H1 (cell line): ENCODE measurements at regions not wholly inside any gene's neighbourhood (a gene's known extent, or its start where the extent isn't known, plus 50 kb on each side); places are given as distances from the start of the nearest gene placed in this dataset.

Source experiments
- CTCF ChIA-PET: fragments of 300-600 bp; sonication (Branson Sonifier 250); formaldehyde crosslinking; loops from one replicate; lab custom pipeline; 2021; ENCODE audit not compliant: partially characterized antibody; lab: Charles Lee
- POLR2A ChIA-PET: fragments of 300-600 bp; sonication (Branson Sonifier 250); formaldehyde crosslinking; loops from one replicate; lab custom pipeline; 2021; ENCODE audit warnings: inconsistent platforms; ENCODE audit not compliant: partially characterized antibody; lab: Charles Lee
- DNase-seq, 2 experiments: peaks; one replicate each; pipeline versions ENCODE4 v3.0.0 to v3.0.0-alpha.2; 2010 to 2022; ENCODE audit warnings: low spot score in 2 of 2, low read depth in 1 of 2, mixed read lengths in 1 of 2
- FAIRE-seq: peaks from 2 replicates; lab custom pipeline; 2011; peaks lifted over from hg19 to GRCh38; lab: Jason Lieb, UNC
- H2AFZ ChIP-seq: 2 replicates; pipeline ENCODE4 v1.8.1; 2012; ENCODE audit warnings: low read length, inconsistent platforms
- H2AK5ac ChIP-seq: 2 replicates; pipeline ENCODE4 v1.6.1; 2013; ENCODE audit warnings: low read depth, low read length
- H2BK120ac ChIP-seq: replicated peaks from 2 replicates; pipeline ENCODE3; 2013; ENCODE audit warnings: low read depth, low read length, inconsistent platforms
- H2BK12ac ChIP-seq: 2 replicates; pipeline ENCODE4 v1.6.1; 2013; ENCODE audit warnings: low read depth, low read length
- H2BK15ac ChIP-seq: 2 replicates; pipeline ENCODE4 v1.6.1; 2013; ENCODE audit warnings: low read length
- H2BK20ac ChIP-seq: 2 replicates; pipeline ENCODE4 v1.6.1; 2013; ENCODE audit warnings: low read length
- H2BK5ac ChIP-seq: 2 replicates; pipeline ENCODE4 v1.6.1; 2013; ENCODE audit warnings: low read depth, low read length
- H3K14ac ChIP-seq: 2 replicates; pipeline ENCODE4 v1.6.1; 2013; ENCODE audit warnings: inconsistent platforms; ENCODE audit not compliant: insufficient read length
- H3K18ac ChIP-seq: 2 replicates; pipeline ENCODE4 v1.6.1; 2013; ENCODE audit warnings: low read length; ENCODE audit errors: extremely low read depth
- H3K23ac ChIP-seq: 2 replicates; pipeline ENCODE4 v1.6.1; 2013; ENCODE audit warnings: inconsistent platforms; ENCODE audit not compliant: insufficient read length
- H3K23me2 ChIP-seq: 2 replicates; pipeline ENCODE4 v1.6.1; 2013; ENCODE audit warnings: low read depth, low read length
- H3K27ac ChIP-seq: 2 replicates; pipeline ENCODE4 v1.6.1; 2011; ENCODE audit warnings: low read depth, low read length, inconsistent platforms
- H3K27me3 ChIP-seq, 4 experiments: replicated peaks in 1 of 4; 1 replicate in 1 of 4; 2 replicates in 3 of 4; pipeline versions ENCODE4 v1.6.1 to v1.8.1; 2011 to 2013; ENCODE audit warnings: low read length in 3 of 4, mild to moderate bottlenecking in 3 of 4, inconsistent platforms in 2 of 4, mixed read lengths in 2 of 4, moderate library complexity in 1 of 4; ENCODE audit not compliant: control insufficient read depth in 3 of 4, insufficient read depth in 3 of 4; ENCODE audit errors: extremely low read depth in 1 of 4
- H3K36me3 ChIP-seq, 4 experiments: 2 replicates each; pipeline versions ENCODE4 v1.6.1 to v1.8.1; 2011 to 2013; ENCODE audit warnings: mild to moderate bottlenecking in 4 of 4, low read length in 3 of 4, moderate library complexity in 2 of 4, control low read depth in 1 of 4, inconsistent platforms in 1 of 4; ENCODE audit not compliant: insufficient read depth in 4 of 4, control insufficient read depth in 2 of 4
- H3K4ac ChIP-seq: replicated peaks from 2 replicates; pipeline ENCODE3; 2013; ENCODE audit warnings: low read length, low read depth, mixed read lengths, inconsistent platforms; ENCODE audit not compliant: insufficient read length
- H3K4me1 ChIP-seq, 4 experiments: replicated peaks in 1 of 4; 1 replicate in 1 of 4; 2 replicates in 3 of 4; pipeline versions ENCODE4 v1.6.1 to v1.8.1; 2011 to 2013; ENCODE audit warnings: low read length in 3 of 4, inconsistent platforms in 2 of 4, mixed read lengths in 1 of 4; ENCODE audit not compliant: insufficient read depth in 4 of 4, control insufficient read depth in 3 of 4
- H3K4me2 ChIP-seq, 2 experiments: 2 replicates each; pipeline versions ENCODE4 v1.6.1 to v1.8.1; 2011 to 2013; ENCODE audit warnings: low read depth in 2 of 2, low read length in 2 of 2, control low read depth in 1 of 2, inconsistent platforms in 1 of 2, mild to moderate bottlenecking in 1 of 2; ENCODE audit not compliant: insufficient read depth in 1 of 2
- H3K4me3 ChIP-seq, 4 experiments: fragments of 200-600, 300-600 bp in 1 of 4; sonication (generic), shearing (Covaris generic), sonication (Bioruptor Twin) in 1 of 4; 2 replicates each; pipeline versions ENCODE4 v1.5.1 to v1.8.1; 2011 to 2016; ENCODE audit warnings: low read length in 4 of 4, low read depth in 3 of 4, control low read depth in 2 of 4, inconsistent platforms in 2 of 4, mild to moderate bottlenecking in 2 of 4, mixed read lengths in 1 of 4, moderate library complexity in 1 of 4; ENCODE audit not compliant: insufficient read depth in 2 of 4; ENCODE audit errors: extremely low read depth in 1 of 4
- H3K56ac ChIP-seq: replicated peaks from 2 replicates; pipeline ENCODE3; 2013; ENCODE audit warnings: low read depth, mild to moderate bottlenecking, mixed read lengths, low read length, inconsistent platforms; ENCODE audit not compliant: insufficient read length
- H3K79me1 ChIP-seq: 2 replicates; pipeline ENCODE4 v1.6.1; 2013; ENCODE audit warnings: low read depth, low read length, control low read depth
- H3K79me2 ChIP-seq, 2 experiments: 2 replicates each; pipeline versions ENCODE4 v1.6.1 to v1.8.1; 2012 to 2013; ENCODE audit warnings: low read length in 2 of 2, mild to moderate bottlenecking in 2 of 2, inconsistent platforms in 1 of 2; ENCODE audit not compliant: insufficient read depth in 2 of 2, control insufficient read depth in 1 of 2
- H3K9ac ChIP-seq, 4 experiments: replicated peaks in 1 of 4; 1 replicate in 1 of 4; 2 replicates in 3 of 4; pipeline versions ENCODE4 v1.6.1 to v1.8.1; 2011 to 2013; ENCODE audit warnings: low read depth in 3 of 4, low read length in 3 of 4, control low read depth in 2 of 4, mild to moderate bottlenecking in 2 of 4, moderate library complexity in 2 of 4, inconsistent platforms in 1 of 4; ENCODE audit errors: extremely low read depth in 1 of 4
- H3K9me3 ChIP-seq, 2 experiments: 2 replicates each; pipeline versions ENCODE4 v1.6.1 to v1.8.1; 2012 to 2013; ENCODE audit warnings: mild to moderate bottlenecking in 2 of 2, moderate library complexity in 2 of 2, control low read depth in 1 of 2, inconsistent platforms in 1 of 2, low read depth in 1 of 2, low read length in 1 of 2, mixed read lengths in 1 of 2; ENCODE audit not compliant: insufficient read depth in 2 of 2
- H4K20me1 ChIP-seq, 2 experiments: replicated peaks in 1 of 2; 2 replicates each; pipeline versions ENCODE3 to v1.8.1; 2011 to 2013; ENCODE audit warnings: inconsistent platforms in 2 of 2, low read length in 2 of 2, mild to moderate bottlenecking in 1 of 2; ENCODE audit not compliant: insufficient read depth in 2 of 2, control insufficient read depth in 1 of 2
- H4K5ac ChIP-seq: 2 replicates; pipeline ENCODE4 v1.6.1; 2013; ENCODE audit warnings: low read length, low read depth, mixed read lengths, inconsistent platforms; ENCODE audit not compliant: insufficient read length
- H4K8ac ChIP-seq: 2 replicates; pipeline ENCODE4 v1.8.0; 2013; ENCODE audit warnings: mild to moderate bottlenecking, moderate library complexity, low read length, inconsistent platforms; ENCODE audit not compliant: insufficient read depth; ENCODE audit errors: extremely low read depth
- H4K91ac ChIP-seq: replicated peaks from 2 replicates; pipeline ENCODE3; 2013; ENCODE audit warnings: low read length, mixed read lengths, inconsistent platforms; ENCODE audit not compliant: insufficient read length
- CHD7 ChIP-seq: fragments of 300-600 bp; sonication (generic); IDR thresholded peaks from 2 replicates; pipeline ENCODE4 v1.7.1; 2012; ENCODE audit warnings: low read length, moderate library complexity, mild to moderate bottlenecking, inconsistent platforms; ENCODE audit not compliant: insufficient replicate concordance
- WGBS, 2 experiments: shearing (Covaris generic) in 1 of 2; methylation state at CpG; one replicate each; pipeline versions ENCODE4 v1.1.6 to v1.1.7; 2013 to 2015; ENCODE audit warnings: low lambda C conversion rate in 2 of 2, mixed read lengths in 2 of 2, inconsistent platforms in 1 of 2, low coverage in 1 of 2, missing lambda C conversion rate in 1 of 2; ENCODE audit not compliant: insufficient replicate concordance in 2 of 2, insufficient coverage in 1 of 2, insufficient read length in 1 of 2; ENCODE audit errors: extremely low coverage in 1 of 2, missing lambda C conversion rate in 1 of 2; 5-methylcytosine and 5-hydroxymethylcytosine counted together

GRCh38 chr3:5994651-5995050, 807.1 kb downstream of the EDEM1 start:
- no peak overlapping the region for H4K91ac ChIP-seq
- H2AK5ac ChIP-seq, result no peak overlapping the region
- no peak overlapping the region for H3K4me2 ChIP-seq
- no peaks in the 10 kb centered on the region for H3K79me1 ChIP-seq
- no peak overlapping the region for H2BK5ac ChIP-seq
- FAIRE-seq (no peak), DNase-seq (no peak)
- no peak overlapping the region for H2BK12ac ChIP-seq
- no peaks in the 10 kb centered on the region; a peak in 1 of 7 replicates for H3K4me1 ChIP-seq
- H3K18ac ChIP-seq, result no peak overlapping the region
- H3K27me3 ChIP-seq, result peaks cover 0 to 1% (median 0%) of the 10 kb centered on the region in 4 experiments; a peak in 1 of 7 replicates
- H3K56ac ChIP-seq, result no peak overlapping the region
- H2BK120ac ChIP-seq, result no peak overlapping the region
- no peaks in the 10 kb centered on the region for H3K79me2 ChIP-seq
- H2AFZ ChIP-seq, result no peak overlapping the region
- H3K23me2 ChIP-seq, result no peaks in the 10 kb centered on the region
- H3K27ac ChIP-seq, result no peak overlapping the region
- H3K4ac ChIP-seq, result no peak overlapping the region
- ChIA-PET CTCF (interaction anchor here (0.9 kb wide), 1 partner anchor 25 kb away, joined by 3 read pairs; no protein-coding TSS in a partner anchor), POLR2A (no interaction called here)
- H3K4me3 ChIP-seq, result no peak overlapping the region
- no peak overlapping the region for H2BK15ac ChIP-seq
- WGBS, 2 experiments, result 83% methylated on average over 1 of the region's 1 CpG; no CpG with 5 or more reads in 1 of the 2 experiments
- no peak overlapping the region for H4K5ac ChIP-seq
- H4K20me1 ChIP-seq, result no peaks in the 10 kb centered on the region
- no peak overlapping the region for H2BK20ac ChIP-seq
- no peaks in the 10 kb centered on the region for H3K36me3 ChIP-seq
- no peak overlapping the region for H4K8ac ChIP-seq
- no peak overlapping the region for H3K23ac ChIP-seq
- H3K14ac ChIP-seq, result no peak overlapping the region
- no peaks in the 10 kb centered on the region for H3K9me3 ChIP-seq
- no peak overlapping the region for H3K9ac ChIP-seq
- TF ChIP-seq CHD7, result no peak
